Smooth muscle cell of the brain vasculature (primary cell): ENCODE measurements at regions not wholly inside any gene's neighbourhood (a gene's known extent, or its start where the extent isn't known, plus 50 kb on each side); places are given as distances from the start of the nearest gene placed in this dataset.

Source experiments
- DNase-seq: peaks from one replicate; pipeline ENCODE4 v3.0.0-alpha.2; 2012; ENCODE audit warnings: low read depth, low spot score

- no peak for DNase-seq
These were observed 179.9 kb upstream of the FGGY start for GRCh38 chr1:59116920-59117542.

GRCh38 chr1:59122527-59122926 lies 174.4 kb upstream of the FGGY start:
- DNase-seq, result no peak

- no peak for DNase-seq
These were observed 173.7 kb upstream of the FGGY start for GRCh38 chr1:59123081-59123681.

GRCh38 chr1:59124166-59124565 lies 172.7 kb upstream of the FGGY start:
- no peak for DNase-seq

GRCh38 chr1:59125154-59125553 lies 171.7 kb upstream of the FGGY start:
- DNase-seq, result no peak

- no peak for DNase-seq
These were observed 171.1 kb upstream of the FGGY start for GRCh38 chr1:59125676-59126320.

- no peak for DNase-seq
These were observed 170.5 kb upstream of the FGGY start for GRCh38 chr1:59126366-59126765.

- DNase-seq, result no peak
These were observed 168.6 kb upstream of the FGGY start for GRCh38 chr1:59128239-59128736.

GRCh38 chr1:59128784-59129227 lies 168.1 kb upstream of the FGGY start:
- DNase-seq, result no peak

- no peak for DNase-seq
These were observed 164.6 kb upstream of the FGGY start for GRCh38 chr1:59132295-59132694.

- no peak for DNase-seq
These were observed 162.9 kb upstream of the FGGY start for GRCh38 chr1:59133997-59134396.

GRCh38 chr1:59135761-59136255 lies 161.1 kb upstream of the FGGY start:
- DNase-seq, result no peak

- DNase-seq, result no peak
These were observed 160.2 kb upstream of the FGGY start for GRCh38 chr1:59136541-59137275.

- no peak for DNase-seq
These were observed 159.6 kb upstream of the FGGY start for GRCh38 chr1:59137276-59137615.

GRCh38 chr1:59137968-59138367 lies 158.9 kb upstream of the FGGY start:
- no peak for DNase-seq

- no peak for DNase-seq
These were observed 158.5 kb upstream of the FGGY start for GRCh38 chr1:59138402-59138801.

GRCh38 chr1:59139396-59139795 lies 157.5 kb upstream of the FGGY start:
- no peak for DNase-seq

GRCh38 chr1:59141267-59141863 lies 155.5 kb upstream of the FGGY start:
- DNase-seq, result no peak

- DNase-seq, result no peak
These were observed 154.4 kb upstream of the FGGY start for GRCh38 chr1:59142311-59143132.

- DNase-seq, result no peak
These were observed 153.8 kb upstream of the FGGY start for GRCh38 chr1:59143133-59143487.

GRCh38 chr1:59143811-59144210 lies 153.1 kb upstream of the FGGY start:
- DNase-seq, result no peak
